HepG2 (cell line): ENCODE measurements at regions not wholly inside any gene's neighbourhood (a gene's known extent, or its start where the extent isn't known, plus 50 kb on each side); places are given as distances from the start of the nearest gene placed in this dataset.

Experiments
- ATAC-seq: fragments of 200-7000 bp; cut with Tn5 transposase; 3 replicates; pipeline ENCODE4 v1.9.1; 2020; ENCODE audit warnings: mild to moderate bottlenecking, moderate library complexity
- BruUV-seq: library from RNA; stranded (reverse); fragments of 400-500 nt; replicated peaks from 2 replicates; lab custom pipeline; 2021; lab: Mats Ljungman, UMichigan
- CTCF ChIA-PET: fragments of 300-600 bp; formaldehyde crosslinking; extraction: SDS; loops from one replicate; lab custom pipeline; 2021; ENCODE audit warnings: low total read pairs, inconsistent platforms, low intra/inter-chr PET ratio; lab: Yijun Ruan, JAX
- POLR2A ChIA-PET: fragments of 350-600 bp; sonication (Branson Sonifier 250); formaldehyde crosslinking; loops from one replicate; lab custom pipeline; 2020; ENCODE audit warnings: antibody characterized with exemption, inconsistent platforms; lab: Yijun Ruan, JAX
- DNase-seq: peaks from one replicate; pipeline ENCODE4 v3.0.0-alpha.2; 2015; ENCODE audit warnings: low spot score
- FAIRE-seq: peaks from 3 replicates; lab custom pipeline; 2011; peaks lifted over from hg19 to GRCh38; lab: Jason Lieb, UNC
- H2AFZ ChIP-seq: one replicate; pipeline ENCODE4 v1.6.1; 2011; ENCODE audit warnings: low read length, inconsistent platforms
- H3K27ac ChIP-seq: fragments of 300-600 bp; 3 replicates; pipeline ENCODE4 v1.8.0; 2011; ENCODE audit warnings: mixed run types, mild to moderate bottlenecking, mixed read lengths, low read length, inconsistent platforms; ENCODE audit not compliant: insufficient read depth; ENCODE audit errors: extremely low read length
- H3K27me3 ChIP-seq, 2 experiments: fragments of 200-600 bp in 1 of 2; 2 replicates in 1 of 2; 3 replicates in 1 of 2; pipeline versions ENCODE4 v1.6.0 to v1.8.0; 2011; ENCODE audit warnings: low read length in 2 of 2, mild to moderate bottlenecking in 2 of 2, moderate library complexity in 2 of 2, inconsistent platforms in 1 of 2; ENCODE audit not compliant: insufficient read depth in 2 of 2, control insufficient read depth in 1 of 2
- H3K36me3 ChIP-seq, 2 experiments: fragments of 200-600 bp in 1 of 2; replicated peaks in 1 of 2; 2 replicates in 1 of 2; 3 replicates in 1 of 2; pipeline versions ENCODE4 v1.5.1 to v1.8.0; 2011; ENCODE audit warnings: low read length in 2 of 2, inconsistent platforms in 1 of 2; ENCODE audit not compliant: insufficient read depth in 2 of 2, control insufficient read depth in 1 of 2
- H3K4me1 ChIP-seq: 2 replicates; pipeline ENCODE4 v1.5.1; 2012; ENCODE audit warnings: low read length, inconsistent platforms; ENCODE audit not compliant: insufficient read depth
- H3K4me2 ChIP-seq: 2 replicates; pipeline ENCODE4 v1.6.0; 2011; ENCODE audit warnings: low read depth, low read length, inconsistent platforms
- H3K4me3 ChIP-seq, 3 experiments: fragments of 200-600 bp in 1 of 3; sonication (generic), shearing (Covaris generic) in 1 of 3; replicated peaks in 1 of 3; 2 replicates each; pipeline ENCODE4 v1.5.1; 2011 to 2016; ENCODE audit warnings: low read length in 3 of 3, inconsistent platforms in 2 of 3, low read depth in 2 of 3, mild to moderate bottlenecking in 2 of 3, control low read depth in 1 of 3, mixed read lengths in 1 of 3; ENCODE audit not compliant: insufficient read depth in 1 of 3
- H3K79me2 ChIP-seq: one replicate; pipeline ENCODE4 v1.6.1; 2011; ENCODE audit warnings: low read length, inconsistent platforms; ENCODE audit not compliant: insufficient read depth
- H3K9ac ChIP-seq: 2 replicates; pipeline ENCODE4 v1.6.0; 2011; ENCODE audit warnings: mild to moderate bottlenecking, low read depth, low read length, inconsistent platforms; ENCODE audit not compliant: insufficient read depth
- H3K9me3 ChIP-seq: 2 replicates; pipeline ENCODE4 v1.5.1; 2012; ENCODE audit warnings: mild to moderate bottlenecking, low read length
- H4K20me1 ChIP-seq: 2 replicates; pipeline ENCODE4 v1.6.0; 2011; ENCODE audit warnings: inconsistent platforms, mild to moderate bottlenecking, low read length, moderate library complexity; ENCODE audit not compliant: insufficient read depth
- BORCS8-MEF2B ChIP-seq: sonication (generic); formaldehyde crosslinking; IDR thresholded peaks from 2 replicates; pipeline ENCODE4 v1.8.0; 2022; ENCODE audit warnings: mild to moderate bottlenecking, missing genetic modification reagents
- ELF4 ChIP-seq: sonication (generic); formaldehyde crosslinking; IDR thresholded peaks from 2 replicates; pipeline ENCODE4 v1.5.0; 2020; ENCODE audit warnings: missing genetic modification reagents, mild to moderate bottlenecking, moderate library complexity, borderline replicate concordance
- RAD21 ChIP-seq: fragments of 450-650 bp; formaldehyde crosslinking; IDR thresholded peaks from 2 replicates; pipeline ENCODE4 v1.5.0; 2020; ENCODE audit warnings: mild to moderate bottlenecking
- ZNF260 ChIP-seq: sonication (generic); formaldehyde crosslinking; IDR thresholded peaks from 2 replicates; pipeline ENCODE4 v1.4.0; 2020; ENCODE audit warnings: missing genetic modification reagents, low read depth, mild to moderate bottlenecking, borderline replicate concordance
- ZNF468 ChIP-seq: sonication (generic); formaldehyde crosslinking; IDR thresholded peaks from 2 replicates; pipeline ENCODE4 v1.8.0; 2022; ENCODE audit warnings: mild to moderate bottlenecking, moderate library complexity, missing genetic modification reagents
- ZNF891 ChIP-seq: sonication (generic); formaldehyde crosslinking; IDR thresholded peaks from 2 replicates; pipeline ENCODE4 v1.5.0; 2020; ENCODE audit warnings: mild to moderate bottlenecking, missing genetic modification reagents
- WGBS: methylation state at CpG from one replicate; pipeline ENCODE4 v1.1.6; 2017; ENCODE audit warnings: low lambda C conversion rate; 5-methylcytosine and 5-hydroxymethylcytosine counted together
- in situ Hi-C: cut with HindIII; loops from 2 replicates; pipeline ENCODE4 v1.10.0; 2017; ENCODE audit warnings: low pct_unique_long_range_greater_than_20kb; ENCODE audit not compliant: extremely low pct_ligation_motif_present
- intact Hi-C: fragments of 100-400 bp; cut with micrococcal nuclease; formaldehyde crosslinking; loops from one replicate; pipeline ENCODE4 v1.10.0; 2022; ENCODE audit not compliant: unreplicated experiment
- TF ChIP-seq, protein P1 (sequence below): sonication (generic); formaldehyde crosslinking; conservative IDR thresholded peaks from 2 replicates; pipeline ENCODE4 v1.4.0; 2020; ENCODE audit warnings: mild to moderate bottlenecking, missing genetic modification reagents, moderate library complexity
- TF ChIP-seq, protein P2 (sequence below): sonication (generic); formaldehyde crosslinking; IDR thresholded peaks from 2 replicates; pipeline ENCODE4 v1.5.0; 2020; ENCODE audit warnings: mild to moderate bottlenecking, missing genetic modification reagents
- TF ChIP-seq, protein P3 (sequence below): sonication (generic); formaldehyde crosslinking; IDR thresholded peaks from 2 replicates; pipeline ENCODE4 v1.5.1; 2020; ENCODE audit warnings: mild to moderate bottlenecking, missing genetic modification reagents, borderline replicate concordance
- TF ChIP-seq, protein P4 (sequence below): sonication (generic); formaldehyde crosslinking; IDR thresholded peaks from 2 replicates; pipeline ENCODE4 v1.5.0; 2020; ENCODE audit warnings: mild to moderate bottlenecking, missing genetic modification reagents

DNA sequence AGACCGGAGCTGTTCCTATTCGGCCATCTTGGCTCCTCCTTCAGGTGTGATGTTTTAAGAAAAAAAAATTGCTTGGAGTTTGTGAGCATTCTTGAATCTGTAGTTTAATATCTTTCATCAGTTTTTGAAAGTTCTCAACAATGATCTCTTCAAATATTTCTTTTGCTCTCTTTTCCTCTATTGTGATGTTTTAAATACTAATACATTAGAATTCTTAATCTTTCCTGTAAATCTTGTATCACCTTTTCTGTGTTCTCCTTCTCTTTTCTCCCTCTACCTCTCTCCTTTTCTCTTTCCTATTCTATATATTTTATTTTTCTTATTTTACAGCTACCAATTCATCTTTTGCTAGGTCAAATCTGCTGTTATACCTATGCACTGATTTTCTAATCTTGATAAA lies 212.3 kb downstream of the RPS12 start (continued):
- TF ChIP-seq, protein P1, sequence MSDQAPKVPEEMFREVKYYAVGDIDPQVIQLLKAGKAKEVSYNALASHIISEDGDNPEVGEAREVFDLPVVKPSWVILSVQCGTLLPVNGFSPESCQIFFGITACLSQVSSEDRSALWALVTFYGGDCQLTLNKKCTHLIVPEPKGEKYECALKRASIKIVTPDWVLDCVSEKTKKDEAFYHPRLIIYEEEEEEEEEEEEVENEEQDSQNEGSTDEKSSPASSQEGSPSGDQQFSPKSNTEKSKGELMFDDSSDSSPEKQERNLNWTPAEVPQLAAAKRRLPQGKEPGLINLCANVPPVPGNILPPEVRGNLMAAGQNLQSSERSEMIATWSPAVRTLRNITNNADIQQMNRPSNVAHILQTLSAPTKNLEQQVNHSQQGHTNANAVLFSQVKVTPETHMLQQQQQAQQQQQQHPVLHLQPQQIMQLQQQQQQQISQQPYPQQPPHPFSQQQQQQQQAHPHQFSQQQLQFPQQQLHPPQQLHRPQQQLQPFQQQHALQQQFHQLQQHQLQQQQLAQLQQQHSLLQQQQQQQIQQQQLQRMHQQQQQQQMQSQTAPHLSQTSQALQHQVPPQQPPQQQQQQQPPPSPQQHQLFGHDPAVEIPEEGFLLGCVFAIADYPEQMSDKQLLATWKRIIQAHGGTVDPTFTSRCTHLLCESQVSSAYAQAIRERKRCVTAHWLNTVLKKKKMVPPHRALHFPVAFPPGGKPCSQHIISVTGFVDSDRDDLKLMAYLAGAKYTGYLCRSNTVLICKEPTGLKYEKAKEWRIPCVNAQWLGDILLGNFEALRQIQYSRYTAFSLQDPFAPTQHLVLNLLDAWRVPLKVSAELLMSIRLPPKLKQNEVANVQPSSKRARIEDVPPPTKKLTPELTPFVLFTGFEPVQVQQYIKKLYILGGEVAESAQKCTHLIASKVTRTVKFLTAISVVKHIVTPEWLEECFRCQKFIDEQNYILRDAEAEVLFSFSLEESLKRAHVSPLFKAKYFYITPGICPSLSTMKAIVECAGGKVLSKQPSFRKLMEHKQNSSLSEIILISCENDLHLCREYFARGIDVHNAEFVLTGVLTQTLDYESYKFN, result no peak
- no peak for TF ChIP-seq ZNF260 (CRISPR knock-in tag)

DNA sequence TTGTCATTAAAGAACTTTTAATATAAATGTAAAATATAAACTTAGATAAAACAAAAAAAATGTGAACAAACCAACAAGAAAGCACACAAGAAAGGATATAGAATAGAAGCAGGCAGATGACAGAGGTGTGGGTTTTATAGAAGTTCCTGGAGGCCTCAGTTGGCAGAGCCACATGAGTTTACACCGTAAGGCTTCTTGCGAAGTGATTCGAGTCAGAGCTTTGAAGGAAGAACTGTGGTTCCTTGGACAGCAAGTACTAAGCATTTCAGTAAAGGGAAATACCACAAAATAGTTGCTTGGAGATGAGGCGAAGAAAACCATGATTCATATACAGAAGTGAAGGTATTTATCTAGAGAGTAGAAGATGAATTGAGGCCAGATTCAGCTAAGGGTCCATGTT lies 207.9 kb upstream of the EYA4 start:
- no TSS peak for BruUV-seq
- no peaks in the 10 kb centered on the region for H3K79me2 ChIP-seq
- no peak overlapping the region for H3K4me3 ChIP-seq
- H2AFZ ChIP-seq, result no peak overlapping the region
- CTCF ChIA-PET, result no interaction called here
- no peak for DNase-seq
- no peaks in the 10 kb centered on the region for H3K36me3 ChIP-seq
- intact Hi-C loops, result no loop called here
- peaks cover 37% of the 10 kb centered on the region for H3K4me1 ChIP-seq
- H3K4me2 ChIP-seq, result no peak overlapping the region
- H4K20me1 ChIP-seq, result no peaks in the 10 kb centered on the region
- no peak overlapping the region for H3K9ac ChIP-seq
- FAIRE-seq, result no peak
- in situ Hi-C loops, result no loop called here
- peak overlapping the region; percentile 77 for H3K27ac ChIP-seq
- no peaks in the 10 kb centered on the region for H3K9me3 ChIP-seq
- 98% methylated on average over 4 of the region's 4 CpGs for WGBS
- no peak for ATAC-seq
- H3K27me3 ChIP-seq, result no peaks in the 10 kb centered on the region
- POLR2A ChIA-PET, result interaction anchor here (0.8 to 1.4 kb wide), 2 partner anchors 12 to 69 kb away, joined by 3 read pairs; no protein-coding TSS in a partner anchor
- TF ChIP-seq, protein P2, sequence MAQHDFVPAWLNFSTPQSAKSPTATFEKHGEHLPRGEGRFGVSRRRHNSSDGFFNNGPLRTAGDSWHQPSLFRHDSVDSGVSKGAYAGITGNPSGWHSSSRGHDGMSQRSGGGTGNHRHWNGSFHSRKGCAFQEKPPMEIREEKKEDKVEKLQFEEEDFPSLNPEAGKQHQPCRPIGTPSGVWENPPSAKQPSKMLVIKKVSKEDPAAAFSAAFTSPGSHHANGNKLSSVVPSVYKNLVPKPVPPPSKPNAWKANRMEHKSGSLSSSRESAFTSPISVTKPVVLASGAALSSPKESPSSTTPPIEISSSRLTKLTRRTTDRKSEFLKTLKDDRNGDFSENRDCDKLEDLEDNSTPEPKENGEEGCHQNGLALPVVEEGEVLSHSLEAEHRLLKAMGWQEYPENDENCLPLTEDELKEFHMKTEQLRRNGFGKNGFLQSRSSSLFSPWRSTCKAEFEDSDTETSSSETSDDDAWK (CRISPR knock-in tag), result no peak
- TF ChIP-seq, protein P3, sequence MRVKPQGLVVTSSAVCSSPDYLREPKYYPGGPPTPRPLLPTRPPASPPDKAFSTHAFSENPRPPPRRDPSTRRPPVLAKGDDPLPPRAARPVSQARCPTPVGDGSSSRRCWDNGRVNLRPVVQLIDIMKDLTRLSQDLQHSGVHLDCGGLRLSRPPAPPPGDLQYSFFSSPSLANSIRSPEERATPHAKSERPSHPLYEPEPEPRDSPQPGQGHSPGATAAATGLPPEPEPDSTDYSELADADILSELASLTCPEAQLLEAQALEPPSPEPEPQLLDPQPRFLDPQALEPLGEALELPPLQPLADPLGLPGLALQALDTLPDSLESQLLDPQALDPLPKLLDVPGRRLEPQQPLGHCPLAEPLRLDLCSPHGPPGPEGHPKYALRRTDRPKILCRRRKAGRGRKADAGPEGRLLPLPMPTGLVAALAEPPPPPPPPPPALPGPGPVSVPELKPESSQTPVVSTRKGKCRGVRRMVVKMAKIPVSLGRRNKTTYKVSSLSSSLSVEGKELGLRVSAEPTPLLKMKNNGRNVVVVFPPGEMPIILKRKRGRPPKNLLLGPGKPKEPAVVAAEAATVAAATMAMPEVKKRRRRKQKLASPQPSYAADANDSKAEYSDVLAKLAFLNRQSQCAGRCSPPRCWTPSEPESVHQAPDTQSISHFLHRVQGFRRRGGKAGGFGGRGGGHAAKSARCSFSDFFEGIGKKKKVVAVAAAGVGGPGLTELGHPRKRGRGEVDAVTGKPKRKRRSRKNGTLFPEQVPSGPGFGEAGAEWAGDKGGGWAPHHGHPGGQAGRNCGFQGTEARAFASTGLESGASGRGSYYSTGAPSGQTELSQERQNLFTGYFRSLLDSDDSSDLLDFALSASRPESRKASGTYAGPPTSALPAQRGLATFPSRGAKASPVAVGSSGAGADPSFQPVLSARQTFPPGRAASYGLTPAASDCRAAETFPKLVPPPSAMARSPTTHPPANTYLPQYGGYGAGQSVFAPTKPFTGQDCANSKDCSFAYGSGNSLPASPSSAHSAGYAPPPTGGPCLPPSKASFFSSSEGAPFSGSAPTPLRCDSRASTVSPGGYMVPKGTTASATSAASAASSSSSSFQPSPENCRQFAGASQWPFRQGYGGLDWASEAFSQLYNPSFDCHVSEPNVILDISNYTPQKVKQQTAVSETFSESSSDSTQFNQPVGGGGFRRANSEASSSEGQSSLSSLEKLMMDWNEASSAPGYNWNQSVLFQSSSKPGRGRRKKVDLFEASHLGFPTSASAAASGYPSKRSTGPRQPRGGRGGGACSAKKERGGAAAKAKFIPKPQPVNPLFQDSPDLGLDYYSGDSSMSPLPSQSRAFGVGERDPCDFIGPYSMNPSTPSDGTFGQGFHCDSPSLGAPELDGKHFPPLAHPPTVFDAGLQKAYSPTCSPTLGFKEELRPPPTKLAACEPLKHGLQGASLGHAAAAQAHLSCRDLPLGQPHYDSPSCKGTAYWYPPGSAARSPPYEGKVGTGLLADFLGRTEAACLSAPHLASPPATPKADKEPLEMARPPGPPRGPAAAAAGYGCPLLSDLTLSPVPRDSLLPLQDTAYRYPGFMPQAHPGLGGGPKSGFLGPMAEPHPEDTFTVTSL (CRISPR knock-in tag), result no peak
- TF ChIP-seq, protein P4, sequence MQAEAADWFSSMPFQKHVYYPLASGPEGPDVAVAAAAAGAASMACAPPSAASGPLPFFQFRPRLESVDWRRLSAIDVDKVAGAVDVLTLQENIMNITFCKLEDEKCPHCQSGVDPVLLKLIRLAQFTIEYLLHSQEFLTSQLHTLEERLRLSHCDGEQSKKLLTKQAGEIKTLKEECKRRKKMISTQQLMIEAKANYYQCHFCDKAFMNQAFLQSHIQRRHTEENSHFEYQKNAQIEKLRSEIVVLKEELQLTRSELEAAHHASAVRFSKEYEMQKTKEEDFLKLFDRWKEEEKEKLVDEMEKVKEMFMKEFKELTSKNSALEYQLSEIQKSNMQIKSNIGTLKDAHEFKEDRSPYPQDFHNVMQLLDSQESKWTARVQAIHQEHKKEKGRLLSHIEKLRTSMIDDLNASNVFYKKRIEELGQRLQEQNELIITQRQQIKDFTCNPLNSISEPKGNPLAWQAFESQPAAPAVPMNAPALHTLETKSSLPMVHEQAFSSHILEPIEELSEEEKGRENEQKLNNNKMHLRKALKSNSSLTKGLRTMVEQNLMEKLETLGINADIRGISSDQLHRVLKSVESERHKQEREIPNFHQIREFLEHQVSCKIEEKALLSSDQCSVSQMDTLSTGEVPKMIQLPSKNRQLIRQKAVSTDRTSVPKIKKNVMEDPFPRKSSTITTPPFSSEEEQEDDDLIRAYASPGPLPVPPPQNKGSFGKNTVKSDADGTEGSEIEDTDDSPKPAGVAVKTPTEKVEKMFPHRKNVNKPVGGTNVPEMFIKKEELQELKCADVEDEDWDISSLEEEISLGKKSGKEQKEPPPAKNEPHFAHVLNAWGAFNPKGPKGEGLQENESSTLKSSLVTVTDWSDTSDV (CRISPR knock-in tag), result no peak
- TF ChIP-seq ZNF891 (CRISPR knock-in tag), result no peak
- no peak for TF ChIP-seq ELF4 (CRISPR knock-in tag)
- TF ChIP-seq ZNF468 (CRISPR knock-in tag), result no peak
- no peak for TF ChIP-seq BORCS8-MEF2B (CRISPR knock-in tag)
- TF ChIP-seq RAD21 (CRISPR knock-in tag), result no peak
